MM.1S (cell line): ENCODE measurements at regions not wholly inside any gene's neighbourhood (a gene's known extent, or its start where the extent isn't known, plus 50 kb on each side); places are given as distances from the start of the nearest gene placed in this dataset.
"Not testable (repeated sequence)": the region's sequence is repeated elsewhere in the genome, so short reads cannot be mapped to it uniquely, and the experiment has no call there.

ENCODE experiments used
- DNase-seq: peaks from one replicate; pipeline ENCODE4 v3.0.0-alpha.2; 2015
- H2AFZ ChIP-seq: fragments of 300-600 bp; sonication (generic); 2 replicates; pipeline ENCODE4 v1.6.0; 2016; ENCODE audit warnings: antibody characterized with exemption, low read length
- H3F3A ChIP-seq: fragments of 300-600 bp; sonication (generic); 2 replicates; pipeline ENCODE4 v1.6.1; 2016; ENCODE audit warnings: mild to moderate bottlenecking, antibody characterized with exemption, low read length, moderate library complexity, mixed read lengths; ENCODE audit not compliant: insufficient read depth
- H3K27ac ChIP-seq: fragments of 300-600 bp; sonication (generic); 2 replicates; pipeline ENCODE4 v1.5.1; 2016; ENCODE audit warnings: mild to moderate bottlenecking, low read length
- H3K27me3 ChIP-seq: fragments of 300-600 bp; sonication (generic); replicated peaks from 2 replicates; pipeline ENCODE4 v1.6.0; 2016; ENCODE audit warnings: low read length; ENCODE audit not compliant: insufficient read depth
- H3K36me3 ChIP-seq: fragments of 300-600 bp; sonication (generic); replicated peaks from 2 replicates; pipeline ENCODE4 v1.6.1; 2016; ENCODE audit warnings: mild to moderate bottlenecking, low read length, mixed read lengths; ENCODE audit not compliant: insufficient read depth
- H3K4me1 ChIP-seq: fragments of 300-600 bp; sonication (generic); 2 replicates; pipeline ENCODE4 v1.6.1; 2016; ENCODE audit warnings: low read length, mixed read lengths
- H3K4me2 ChIP-seq: fragments of 300-600 bp; sonication (generic); 2 replicates; pipeline ENCODE4 v1.6.0; 2016; ENCODE audit warnings: low read depth, low read length
- H3K4me3 ChIP-seq: fragments of 300-600 bp; sonication (generic); 2 replicates; pipeline ENCODE4 v1.5.1; 2016; ENCODE audit warnings: low read length, mixed read lengths
- H3K79me2 ChIP-seq: fragments of 300-600 bp; sonication (generic); 2 replicates; pipeline ENCODE4 v1.6.1; 2016; ENCODE audit warnings: mixed run types, low read length, mixed read lengths
- H3K9ac ChIP-seq: fragments of 300-600 bp; sonication (generic); 2 replicates; pipeline ENCODE4 v1.6.1; 2016; ENCODE audit warnings: low read length, mixed read lengths
- H3K9me2 ChIP-seq: fragments of 300-600 bp; sonication (generic); replicated peaks from 2 replicates; pipeline ENCODE4 v1.6.1; 2016; ENCODE audit warnings: mild to moderate bottlenecking, low read length, mixed read lengths; ENCODE audit not compliant: insufficient read depth
- H3K9me3 ChIP-seq: fragments of 300-600 bp; sonication (generic); replicated peaks from 2 replicates; pipeline ENCODE4 v1.6.1; 2016; ENCODE audit warnings: mild to moderate bottlenecking, low read length, mixed read lengths; ENCODE audit not compliant: insufficient read depth
- H4K20me1 ChIP-seq: fragments of 300-600 bp; sonication (generic); 2 replicates; pipeline ENCODE4 v1.6.1; 2016; ENCODE audit warnings: mild to moderate bottlenecking, low read length, moderate library complexity, mixed read lengths; ENCODE audit not compliant: insufficient read depth
- EZH2 ChIP-seq: fragments of 300-600 bp; sonication (generic); optimal IDR thresholded peaks from 2 replicates; pipeline ENCODE3; 2017; ENCODE audit warnings: low read depth, mild to moderate bottlenecking, antibody characterized with exemption, low read length, mixed read lengths
- EZH2phosphoT487 ChIP-seq: fragments of 300-600 bp; sonication (generic); IDR thresholded peaks from 2 replicates; pipeline ENCODE4 v1.6.1; 2018; ENCODE audit warnings: antibody characterized with exemption, low read length
- TF ChIP-seq, protein P1 (sequence below): fragments of 300-600 bp; sonication (generic); IDR thresholded peaks from 2 replicates; pipeline ENCODE4 v1.5.1; 2016; ENCODE audit warnings: antibody characterized with exemption, low read length, mixed read lengths

DNA sequence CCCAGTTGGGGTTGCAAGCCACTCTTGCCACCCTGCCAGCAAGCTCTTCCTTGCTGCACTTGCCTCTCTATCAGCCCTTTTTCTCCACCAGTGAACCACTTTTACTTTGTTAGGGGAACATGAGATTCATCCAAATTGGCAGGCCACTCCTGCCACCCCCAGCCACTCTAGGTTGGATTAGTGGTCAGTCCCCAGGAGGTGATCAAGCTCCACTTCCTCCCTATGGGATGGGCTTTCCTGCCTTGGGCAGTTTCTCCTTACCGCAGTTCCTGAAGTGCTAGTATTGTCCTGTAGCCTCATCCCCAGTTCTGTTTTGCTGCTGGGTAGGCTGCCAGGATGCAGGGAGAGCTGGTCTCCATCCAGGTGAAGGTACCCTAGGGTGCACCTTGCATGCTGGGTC is 104.5 kb downstream of the ALG10 start:
- no peak overlapping the region for H2AFZ ChIP-seq
- H3K36me3 ChIP-seq: no peaks in the 10 kb centered on the region
- H3K4me2 ChIP-seq: no peak overlapping the region
- no peak for DNase-seq
- no peaks in the 10 kb centered on the region for H3K79me2 ChIP-seq
- H3K9ac ChIP-seq: no peak overlapping the region
- no peak overlapping the region for H3K4me3 ChIP-seq
- H3K4me1 ChIP-seq: no peaks in the 10 kb centered on the region
- H4K20me1 ChIP-seq: no peaks in the 10 kb centered on the region
- H3K27ac ChIP-seq: no peak overlapping the region
- H3F3A ChIP-seq: no peaks in the 10 kb centered on the region
- TF ChIP-seq, protein P1, sequence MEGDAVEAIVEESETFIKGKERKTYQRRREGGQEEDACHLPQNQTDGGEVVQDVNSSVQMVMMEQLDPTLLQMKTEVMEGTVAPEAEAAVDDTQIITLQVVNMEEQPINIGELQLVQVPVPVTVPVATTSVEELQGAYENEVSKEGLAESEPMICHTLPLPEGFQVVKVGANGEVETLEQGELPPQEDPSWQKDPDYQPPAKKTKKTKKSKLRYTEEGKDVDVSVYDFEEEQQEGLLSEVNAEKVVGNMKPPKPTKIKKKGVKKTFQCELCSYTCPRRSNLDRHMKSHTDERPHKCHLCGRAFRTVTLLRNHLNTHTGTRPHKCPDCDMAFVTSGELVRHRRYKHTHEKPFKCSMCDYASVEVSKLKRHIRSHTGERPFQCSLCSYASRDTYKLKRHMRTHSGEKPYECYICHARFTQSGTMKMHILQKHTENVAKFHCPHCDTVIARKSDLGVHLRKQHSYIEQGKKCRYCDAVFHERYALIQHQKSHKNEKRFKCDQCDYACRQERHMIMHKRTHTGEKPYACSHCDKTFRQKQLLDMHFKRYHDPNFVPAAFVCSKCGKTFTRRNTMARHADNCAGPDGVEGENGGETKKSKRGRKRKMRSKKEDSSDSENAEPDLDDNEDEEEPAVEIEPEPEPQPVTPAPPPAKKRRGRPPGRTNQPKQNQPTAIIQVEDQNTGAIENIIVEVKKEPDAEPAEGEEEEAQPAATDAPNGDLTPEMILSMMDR: no peak
- TF ChIP-seq EZH2 (no peak), EZH2phosphoT487 (no peak)
- H3K9me2 ChIP-seq: no peaks in the 10 kb centered on the region
- H3K9me3 ChIP-seq: no peaks in the 10 kb centered on the region
- no peaks in the 10 kb centered on the region for H3K27me3 ChIP-seq

GRCh38 chr12:34127379-34127778 is 105.1 kb downstream of the ALG10 start:
- not testable (repeated sequence) for DNase-seq, H3K36me3 ChIP-seq, H4K20me1 ChIP-seq, H3K4me1 ChIP-seq, H3K9ac ChIP-seq, H3K27ac ChIP-seq, H3K4me2 ChIP-seq, H3K4me3 ChIP-seq, H2AFZ ChIP-seq, H3K79me2 ChIP-seq, H3K9me2 ChIP-seq, H3K27me3 ChIP-seq, H3F3A ChIP-seq, H3K9me3 ChIP-seq

DNA sequence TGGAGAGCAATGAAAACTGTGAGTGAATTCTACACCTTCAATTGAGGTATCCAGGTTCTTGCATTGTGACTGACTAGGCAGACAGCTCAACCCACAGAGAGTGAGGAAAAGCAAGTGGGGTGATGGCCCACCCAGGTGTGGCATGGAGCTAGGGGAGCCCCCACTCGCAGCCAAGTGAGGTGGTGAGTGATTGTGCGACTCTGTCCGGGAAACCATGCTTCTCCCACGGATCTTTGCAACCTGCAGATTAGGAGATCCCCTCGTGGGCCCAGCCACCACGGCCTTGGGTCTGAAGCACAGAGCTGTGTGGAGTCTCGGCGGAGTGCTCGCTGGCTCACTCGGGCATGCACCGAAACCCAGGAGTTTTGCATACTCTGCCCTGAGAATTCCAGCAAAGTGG is 120.1 kb downstream of the ALG10 start:
- Histone ChIP-seq H3K4me3 (no peak overlapping the region), H3K4me1 (no peaks in the 10 kb centered on the region), H3F3A (no peaks in the 10 kb centered on the region), H3K27ac (no peak overlapping the region), H3K9me3 (no peaks in the 10 kb centered on the region), H3K27me3 (no peaks in the 10 kb centered on the region), H3K36me3 (no peaks in the 10 kb centered on the region), H4K20me1 (no peaks in the 10 kb centered on the region), H3K4me2 (no peak overlapping the region), H3K9me2 (no peaks in the 10 kb centered on the region), H3K9ac (no peak overlapping the region), H3K79me2 (no peaks in the 10 kb centered on the region), H2AFZ (no peak overlapping the region)
- no peak for TF ChIP-seq EZH2phosphoT487
- TF ChIP-seq, protein P1: no peak
- no peak for TF ChIP-seq EZH2
- DNase-seq: no peak

GRCh38 chr12:34151019-34151418 is 128.7 kb downstream of the ALG10 start:
- no peak overlapping the region for H3K27ac ChIP-seq
- DNase-seq: no peak

More at GRCh38 chr12:34151019-34151418, 128.7 kb downstream of the ALG10 start:
- H3K4me1 ChIP-seq: no peaks in the 10 kb centered on the region
- H3K4me3 ChIP-seq: no peak overlapping the region
- H3K27me3 ChIP-seq: no peaks in the 10 kb centered on the region
- H3F3A ChIP-seq: no peaks in the 10 kb centered on the region
- no peaks in the 10 kb centered on the region for H3K9me3 ChIP-seq
- H3K4me2 ChIP-seq: no peak overlapping the region
- no peak overlapping the region for H2AFZ ChIP-seq
- no peak overlapping the region for H3K9ac ChIP-seq
- TF ChIP-seq, protein P1: no peak
- TF ChIP-seq EZH2: no peak
- TF ChIP-seq EZH2phosphoT487: no peak
- no peaks in the 10 kb centered on the region for H3K36me3 ChIP-seq
- H4K20me1 ChIP-seq: no peaks in the 10 kb centered on the region
- H3K9me2 ChIP-seq: no peaks in the 10 kb centered on the region
- no peaks in the 10 kb centered on the region for H3K79me2 ChIP-seq
